BLaER1 (cell line): ENCODE measurements at regions not wholly inside any gene's neighbourhood (a gene's known extent, or its start where the extent isn't known, plus 50 kb on each side); places are given as distances from the start of the nearest gene placed in this dataset.
A peak's percentile ranks its signal among the peaks of the same experiment; 100 is the strongest.

Source experiments
- H3K27ac ChIP-seq: shearing (Covaris generic); formaldehyde crosslinking; 2 replicates; pipeline ENCODE4 v1.8.1; 2022
- H3K27me3 ChIP-seq: shearing (Covaris generic); formaldehyde crosslinking; 2 replicates; pipeline ENCODE4 v1.8.1; 2022
- H3K36me3 ChIP-seq: shearing (Covaris generic); formaldehyde crosslinking; 2 replicates; pipeline ENCODE4 v1.8.1; 2022
- H3K4me1 ChIP-seq: shearing (Covaris generic); formaldehyde crosslinking; 2 replicates; pipeline ENCODE4 v1.8.1; 2022
- H3K4me2 ChIP-seq: shearing (Covaris generic); formaldehyde crosslinking; 2 replicates; pipeline ENCODE4 v1.8.1; 2022
- H3K4me3 ChIP-seq: shearing (Covaris generic); formaldehyde crosslinking; 2 replicates; pipeline ENCODE4 v1.8.1; 2022
- H3K9ac ChIP-seq: shearing (Covaris generic); formaldehyde crosslinking; 2 replicates; pipeline ENCODE4 v1.8.1; 2022
- H3K9me3 ChIP-seq: shearing (Covaris generic); formaldehyde crosslinking; 2 replicates; pipeline ENCODE4 v1.8.1; 2022
- H4K20me1 ChIP-seq: shearing (Covaris generic); formaldehyde crosslinking; 2 replicates; pipeline ENCODE4 v1.8.1; 2022
- Cebpa-rat ChIP-seq: shearing (Covaris generic); IDR thresholded peaks from 2 replicates; pipeline ENCODE4 v1.8.1; 2022

DNA sequence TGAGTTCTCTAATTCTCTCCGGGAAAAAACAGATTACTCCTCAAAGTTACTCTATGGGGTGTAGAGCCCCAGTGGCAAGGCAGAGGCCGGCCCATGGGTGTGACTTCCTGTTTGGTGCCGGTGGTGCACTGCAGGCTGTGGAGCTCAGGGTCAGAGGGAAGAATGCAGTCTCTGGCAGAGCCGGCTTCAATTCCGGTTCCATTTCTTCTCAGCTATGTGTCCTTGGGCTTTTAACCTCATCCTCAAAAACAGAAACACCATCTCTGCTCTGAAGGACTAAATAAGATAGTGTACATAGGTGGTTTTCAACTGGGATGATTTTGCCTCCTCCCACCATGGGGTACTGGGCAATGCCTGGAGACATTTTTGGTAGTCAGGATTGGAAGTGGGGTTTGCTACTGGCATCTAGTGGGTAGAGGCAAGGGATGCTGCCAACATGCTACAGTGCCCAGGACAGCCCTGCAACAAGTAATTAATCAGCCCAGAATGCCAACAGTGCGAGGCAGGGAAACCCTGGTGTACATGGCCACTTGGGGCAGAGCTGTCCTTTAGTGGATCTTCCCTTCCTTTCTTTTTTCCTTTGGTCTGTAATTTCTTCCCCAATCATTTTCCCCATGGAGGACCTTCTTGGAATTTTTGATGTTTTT, 81.2 kb downstream of the INSIG2 start:
- no peaks in the 10 kb centered on the region for H3K36me3 ChIP-seq
- no peaks in the 10 kb centered on the region for H3K27me3 ChIP-seq
- no peak overlapping the region for H3K9ac ChIP-seq
- H3K27ac ChIP-seq, result no peak overlapping the region
- no peaks in the 10 kb centered on the region for H4K20me1 ChIP-seq
- no peak overlapping the region for H3K4me2 ChIP-seq
- H3K4me1 ChIP-seq, result no peaks in the 10 kb centered on the region
- no peak for TF ChIP-seq Cebpa-rat
- H3K9me3 ChIP-seq, result peaks cover 16% of the 10 kb centered on the region
- H3K4me3 ChIP-seq, result no peak overlapping the region

DNA sequence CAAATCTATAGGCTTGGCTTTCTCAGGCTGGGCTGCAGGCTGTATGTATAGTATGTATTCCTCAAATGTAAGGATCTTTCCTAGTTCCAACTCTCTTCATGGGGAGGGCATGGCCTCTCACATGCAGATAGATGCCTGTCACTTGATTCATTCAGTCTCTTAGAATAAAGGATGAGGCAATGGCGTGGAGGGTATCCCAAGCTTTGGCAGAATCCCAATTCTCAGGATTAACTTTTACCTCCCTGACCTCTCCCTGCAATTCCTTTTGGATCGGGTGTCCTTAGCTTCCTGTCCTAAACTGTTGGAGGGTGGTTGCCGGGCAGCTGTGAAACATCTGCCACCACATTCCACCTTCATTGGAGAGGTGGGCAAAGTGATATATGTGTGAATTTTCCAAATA, 80.3 kb downstream of the INSIG2 start:
- H3K36me3 ChIP-seq, result no peaks in the 10 kb centered on the region
- peaks cover 21% of the 10 kb centered on the region for H3K9me3 ChIP-seq
- no peak overlapping the region for H3K4me2 ChIP-seq
- no peaks in the 10 kb centered on the region for H3K27me3 ChIP-seq
- H4K20me1 ChIP-seq, result no peaks in the 10 kb centered on the region
- no peak overlapping the region for H3K27ac ChIP-seq
- H3K9ac ChIP-seq, result no peak overlapping the region
- H3K4me3 ChIP-seq, result no peak overlapping the region
- H3K4me1 ChIP-seq, result no peaks in the 10 kb centered on the region
- TF ChIP-seq Cebpa-rat, result no peak

- Histone ChIP-seq H3K9ac (no peak overlapping the region), H4K20me1 (no peaks in the 10 kb centered on the region), H3K9me3 (peaks cover 25% of the 10 kb centered on the region), H3K27ac (no peak overlapping the region), H3K4me3 (no peak overlapping the region), H3K27me3 (no peaks in the 10 kb centered on the region), H3K4me1 (no peaks in the 10 kb centered on the region), H3K36me3 (no peaks in the 10 kb centered on the region), H3K4me2 (no peak overlapping the region)
- TF ChIP-seq Cebpa-rat, result no peak
These were observed 78.8 kb downstream of the INSIG2 start for GRCh38 chr2:118167026-118167425.

GRCh38 chr2:118166242-118166641, 78.0 kb downstream of the INSIG2 start:
- Histone ChIP-seq H3K4me2 (no peak overlapping the region), H3K9ac (no peak overlapping the region), H4K20me1 (no peaks in the 10 kb centered on the region), H3K27me3 (no peaks in the 10 kb centered on the region), H3K9me3 (peaks cover 25% of the 10 kb centered on the region), H3K36me3 (no peaks in the 10 kb centered on the region), H3K4me1 (no peaks in the 10 kb centered on the region), H3K4me3 (no peak overlapping the region), H3K27ac (no peak overlapping the region)
- peak; percentile 16; the same call in 1 of the 2 replicates for TF ChIP-seq Cebpa-rat

DNA sequence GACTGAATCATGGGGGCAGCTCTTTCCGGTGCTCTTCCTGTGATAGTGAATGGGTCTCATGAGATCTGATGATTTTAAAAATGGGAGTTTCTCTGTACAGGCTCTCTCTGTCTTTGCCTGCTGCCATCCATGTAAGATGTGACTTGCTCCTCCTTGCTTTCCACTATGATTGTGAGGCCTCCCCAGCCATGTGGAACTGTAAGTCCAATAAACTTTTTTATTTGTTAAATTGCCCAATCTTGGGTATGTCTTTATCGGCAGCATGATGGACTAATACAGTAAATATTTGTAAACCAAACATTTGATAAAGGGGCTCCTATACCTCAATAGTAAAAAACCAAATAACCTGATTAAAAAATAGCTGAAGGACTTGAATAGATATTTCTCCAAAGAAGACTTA, 77.3 kb downstream of the INSIG2 start:
- Histone ChIP-seq H3K4me2 (no peak overlapping the region), H3K4me3 (no peak overlapping the region), H3K27ac (no peak overlapping the region), H3K36me3 (no peaks in the 10 kb centered on the region), H3K9ac (no peak overlapping the region), H3K4me1 (no peaks in the 10 kb centered on the region), H3K27me3 (no peaks in the 10 kb centered on the region), H4K20me1 (no peaks in the 10 kb centered on the region), H3K9me3 (peaks cover 25% of the 10 kb centered on the region)
- TF ChIP-seq Cebpa-rat, result no peak
